ENCODE measurements at regions not wholly inside any gene's neighbourhood (a gene's known extent, or its start where the extent isn't known, plus 50 kb on each side); places are given as distances from the start of the nearest gene placed in this dataset.
"Not testable (repeated sequence)": the region's sequence is repeated elsewhere in the genome, so short reads cannot be mapped to it uniquely, and the experiment has no call there.

- H3K4me3 Mint-ChIP-seq: no peak overlapping the region
- no peak overlapping the region for H3K27ac Mint-ChIP-seq
- no peaks in the 10 kb centered on the region for H3K36me3 Mint-ChIP-seq (ENCODE audit: low read depth)
- 94 to 97% methylated on average over 11 to 13 of the region's 13 CpGs for WGBS, 2 experiments (ENCODE audit: insufficient coverage in 1 of 2, insufficient read length in 1 of 2)
- Histone ChIP-seq H3K36me3 (ENCODE audit: control insufficient read depth, insufficient read depth, low read length) (no peaks in the 10 kb centered on the region), H3K9ac (ENCODE audit: extremely low read depth, low read length, poor library complexity, severe bottlenecking) (no peak overlapping the region), H3K9me3 (ENCODE audit: control insufficient read depth, low read length) (no peaks in the 10 kb centered on the region), H3K4me3 (ENCODE audit: low read length) (no peak overlapping the region), H3K4me1 (ENCODE audit: control insufficient read depth, insufficient read depth, low read length) (no peaks in the 10 kb centered on the region), H3K27me3 (ENCODE audit: control insufficient read depth, insufficient read depth, low read length, poor library complexity, severe bottlenecking) (no peaks in the 10 kb centered on the region), H3K27ac (ENCODE audit: low read depth, low read length) (no peak overlapping the region)
- DNase-seq: no peak
- H3K9me3 Mint-ChIP-seq: no peaks in the 10 kb centered on the region
- no peaks in the 10 kb centered on the region for H3K27me3 Mint-ChIP-seq (ENCODE audit: insufficient read depth)
- no peaks in the 10 kb centered on the region for H3K4me1 Mint-ChIP-seq
- TF ChIP-seq, protein P1, sequence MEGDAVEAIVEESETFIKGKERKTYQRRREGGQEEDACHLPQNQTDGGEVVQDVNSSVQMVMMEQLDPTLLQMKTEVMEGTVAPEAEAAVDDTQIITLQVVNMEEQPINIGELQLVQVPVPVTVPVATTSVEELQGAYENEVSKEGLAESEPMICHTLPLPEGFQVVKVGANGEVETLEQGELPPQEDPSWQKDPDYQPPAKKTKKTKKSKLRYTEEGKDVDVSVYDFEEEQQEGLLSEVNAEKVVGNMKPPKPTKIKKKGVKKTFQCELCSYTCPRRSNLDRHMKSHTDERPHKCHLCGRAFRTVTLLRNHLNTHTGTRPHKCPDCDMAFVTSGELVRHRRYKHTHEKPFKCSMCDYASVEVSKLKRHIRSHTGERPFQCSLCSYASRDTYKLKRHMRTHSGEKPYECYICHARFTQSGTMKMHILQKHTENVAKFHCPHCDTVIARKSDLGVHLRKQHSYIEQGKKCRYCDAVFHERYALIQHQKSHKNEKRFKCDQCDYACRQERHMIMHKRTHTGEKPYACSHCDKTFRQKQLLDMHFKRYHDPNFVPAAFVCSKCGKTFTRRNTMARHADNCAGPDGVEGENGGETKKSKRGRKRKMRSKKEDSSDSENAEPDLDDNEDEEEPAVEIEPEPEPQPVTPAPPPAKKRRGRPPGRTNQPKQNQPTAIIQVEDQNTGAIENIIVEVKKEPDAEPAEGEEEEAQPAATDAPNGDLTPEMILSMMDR (conservative IDR thresholded peaks at IDR 0.05): no peak
Measured at GRCh38 chr4:154152546-154152945, 339.1 kb downstream of the DCHS2 start.

GRCh38 chr4:154149236-154149635 lies 342.4 kb downstream of the DCHS2 start:
- not testable (repeated sequence) for H3K36me3 Mint-ChIP-seq (ENCODE audit: low read depth); H3K27ac ChIP-seq (ENCODE audit: low read depth, low read length); H3K9me3 Mint-ChIP-seq; H3K4me1 ChIP-seq (ENCODE audit: control insufficient read depth, insufficient read depth, low read length); H3K9me3 ChIP-seq (ENCODE audit: control insufficient read depth, low read length); H3K4me1 Mint-ChIP-seq; H3K9ac ChIP-seq (ENCODE audit: extremely low read depth, low read length, poor library complexity, severe bottlenecking); H3K4me3 ChIP-seq (ENCODE audit: low read length); H3K27me3 ChIP-seq (ENCODE audit: control insufficient read depth, insufficient read depth, low read length, poor library complexity, severe bottlenecking); H3K27me3 Mint-ChIP-seq (ENCODE audit: insufficient read depth); H3K36me3 ChIP-seq (ENCODE audit: control insufficient read depth, insufficient read depth, low read length); H3K27ac Mint-ChIP-seq; DNase-seq; H3K4me3 Mint-ChIP-seq
- WGBS, 2 experiments (ENCODE audit: insufficient coverage in 1 of 2, insufficient read length in 1 of 2): 88 to 92% methylated on average over 4 to 5 of the region's 5 CpGs

DNA sequence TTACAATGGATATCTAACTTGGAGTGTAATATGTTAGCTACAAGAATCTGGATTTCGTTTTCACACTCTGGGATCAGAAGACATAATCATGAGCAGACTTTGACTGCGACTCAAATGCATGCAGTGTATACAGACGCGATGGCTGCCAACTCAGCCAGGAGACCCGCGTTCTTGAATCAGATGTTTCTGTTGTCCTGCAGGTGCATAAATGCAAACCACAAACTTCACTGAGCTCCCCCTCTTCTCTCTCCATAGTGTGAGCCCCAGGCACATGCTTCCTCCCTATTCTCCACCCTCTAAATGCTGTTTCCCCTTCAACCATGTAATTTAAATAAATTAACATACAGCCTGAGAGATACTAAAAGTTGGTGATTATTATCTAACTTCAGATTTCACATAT lies 347.9 kb downstream of the DCHS2 start:
- TF ChIP-seq, protein P1 (conservative IDR thresholded peaks at IDR 0.05): no peak
- no peaks in the 10 kb centered on the region for H3K9me3 ChIP-seq (ENCODE audit: control insufficient read depth, low read length)
- no peak overlapping the region for H3K27ac ChIP-seq (ENCODE audit: low read depth, low read length)
- H3K9ac ChIP-seq (ENCODE audit: extremely low read depth, low read length, poor library complexity, severe bottlenecking): no peak overlapping the region
- Mint-ChIP-seq H3K27ac (no peak overlapping the region), H3K4me3 (no peak overlapping the region), H3K4me1 (no peaks in the 10 kb centered on the region), H3K36me3 (ENCODE audit: low read depth) (no peaks in the 10 kb centered on the region), H3K9me3 (no peaks in the 10 kb centered on the region), H3K27me3 (ENCODE audit: insufficient read depth) (no peaks in the 10 kb centered on the region)
- DNase-seq: no peak
- no peak overlapping the region for H3K4me3 ChIP-seq (ENCODE audit: low read length)
- no peaks in the 10 kb centered on the region for H3K27me3 ChIP-seq (ENCODE audit: control insufficient read depth, insufficient read depth, low read length, poor library complexity, severe bottlenecking)
- H3K36me3 ChIP-seq (ENCODE audit: control insufficient read depth, insufficient read depth, low read length): no peaks in the 10 kb centered on the region
- no peaks in the 10 kb centered on the region for H3K4me1 ChIP-seq (ENCODE audit: control insufficient read depth, insufficient read depth, low read length)
- 76 to 89% methylated on average over 6 of the region's 6 CpGs for WGBS, 2 experiments (ENCODE audit: insufficient coverage in 1 of 2, insufficient read length in 1 of 2)

DNA sequence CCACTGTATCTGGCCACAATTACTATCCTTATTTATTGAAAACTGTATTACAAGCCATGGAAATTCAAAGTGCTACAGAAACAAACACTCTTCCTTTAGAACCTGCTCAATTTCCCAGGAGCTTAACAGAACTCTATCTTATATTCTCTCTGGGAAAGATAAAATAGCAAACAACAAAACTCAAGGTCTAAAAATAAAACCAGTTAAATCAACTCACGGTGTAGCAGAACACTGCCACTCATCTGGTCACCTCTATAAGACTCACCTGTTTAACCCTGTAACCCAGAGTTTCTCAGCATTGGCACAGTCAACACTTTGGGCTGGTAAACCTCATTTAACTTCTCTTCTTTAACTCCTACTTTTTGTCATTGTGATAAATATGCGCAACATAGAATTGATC lies 348.9 kb downstream of the DCHS2 start:
- TF ChIP-seq, protein P1 (conservative IDR thresholded peaks at IDR 0.05): no peak
- Mint-ChIP-seq H3K4me1 (peaks cover 4% of the 10 kb centered on the region), H3K36me3 (ENCODE audit: low read depth) (no peaks in the 10 kb centered on the region), H3K27ac (no peak overlapping the region), H3K4me3 (no peak overlapping the region), H3K9me3 (no peaks in the 10 kb centered on the region), H3K27me3 (ENCODE audit: insufficient read depth) (no peaks in the 10 kb centered on the region)
- Histone ChIP-seq H3K4me1 (ENCODE audit: control insufficient read depth, insufficient read depth, low read length) (no peaks in the 10 kb centered on the region), H3K9ac (ENCODE audit: extremely low read depth, low read length, poor library complexity, severe bottlenecking) (no peak overlapping the region), H3K36me3 (ENCODE audit: control insufficient read depth, insufficient read depth, low read length) (no peaks in the 10 kb centered on the region), H3K9me3 (ENCODE audit: control insufficient read depth, low read length) (no peaks in the 10 kb centered on the region), H3K27ac (ENCODE audit: low read depth, low read length) (no peak overlapping the region), H3K4me3 (ENCODE audit: low read length) (no peak overlapping the region), H3K27me3 (ENCODE audit: control insufficient read depth, insufficient read depth, low read length, poor library complexity, severe bottlenecking) (no peaks in the 10 kb centered on the region)
- no peak for DNase-seq
- WGBS, 2 experiments (ENCODE audit: insufficient coverage in 1 of 2, insufficient read length in 1 of 2): 85 to 87% methylated on average over 2 of the region's 2 CpGs
